H1 (cell line): ENCODE measurements at regions not wholly inside any gene's neighbourhood (a gene's known extent, or its start where the extent isn't known, plus 50 kb on each side); places are given as distances from the start of the nearest gene placed in this dataset.
"Not testable (repeated sequence)": the region's sequence is repeated elsewhere in the genome, so short reads cannot be mapped to it uniquely, and the experiment has no call there.

ENCODE experiments used
- CTCF ChIA-PET: fragments of 300-600 bp; sonication (Branson Sonifier 250); formaldehyde crosslinking; loops from one replicate; lab custom pipeline; 2021; ENCODE audit not compliant: partially characterized antibody; lab: Charles Lee
- POLR2A ChIA-PET: fragments of 300-600 bp; sonication (Branson Sonifier 250); formaldehyde crosslinking; loops from one replicate; lab custom pipeline; 2021; ENCODE audit warnings: inconsistent platforms; ENCODE audit not compliant: partially characterized antibody; lab: Charles Lee
- DNase-seq, 2 experiments: peaks; one replicate each; pipeline versions ENCODE4 v3.0.0 to v3.0.0-alpha.2; 2010 to 2022; ENCODE audit warnings: low spot score in 2 of 2, low read depth in 1 of 2, mixed read lengths in 1 of 2
- FAIRE-seq: peaks from 2 replicates; lab custom pipeline; 2011; peaks lifted over from hg19 to GRCh38; lab: Jason Lieb, UNC
- H2AFZ ChIP-seq: 2 replicates; pipeline ENCODE4 v1.8.1; 2012; ENCODE audit warnings: low read length, inconsistent platforms
- H2AK5ac ChIP-seq: 2 replicates; pipeline ENCODE4 v1.6.1; 2013; ENCODE audit warnings: low read depth, low read length
- H2BK120ac ChIP-seq: replicated peaks from 2 replicates; pipeline ENCODE3; 2013; ENCODE audit warnings: low read depth, low read length, inconsistent platforms
- H2BK12ac ChIP-seq: 2 replicates; pipeline ENCODE4 v1.6.1; 2013; ENCODE audit warnings: low read depth, low read length
- H2BK15ac ChIP-seq: 2 replicates; pipeline ENCODE4 v1.6.1; 2013; ENCODE audit warnings: low read length
- H2BK20ac ChIP-seq: 2 replicates; pipeline ENCODE4 v1.6.1; 2013; ENCODE audit warnings: low read length
- H2BK5ac ChIP-seq: 2 replicates; pipeline ENCODE4 v1.6.1; 2013; ENCODE audit warnings: low read depth, low read length
- H3K14ac ChIP-seq: 2 replicates; pipeline ENCODE4 v1.6.1; 2013; ENCODE audit warnings: inconsistent platforms; ENCODE audit not compliant: insufficient read length
- H3K18ac ChIP-seq: 2 replicates; pipeline ENCODE4 v1.6.1; 2013; ENCODE audit warnings: low read length; ENCODE audit errors: extremely low read depth
- H3K23ac ChIP-seq: 2 replicates; pipeline ENCODE4 v1.6.1; 2013; ENCODE audit warnings: inconsistent platforms; ENCODE audit not compliant: insufficient read length
- H3K23me2 ChIP-seq: 2 replicates; pipeline ENCODE4 v1.6.1; 2013; ENCODE audit warnings: low read depth, low read length
- H3K27ac ChIP-seq: 2 replicates; pipeline ENCODE4 v1.6.1; 2011; ENCODE audit warnings: low read depth, low read length, inconsistent platforms
- H3K27me3 ChIP-seq, 4 experiments: replicated peaks in 1 of 4; 1 replicate in 1 of 4; 2 replicates in 3 of 4; pipeline versions ENCODE4 v1.6.1 to v1.8.1; 2011 to 2013; ENCODE audit warnings: low read length in 3 of 4, mild to moderate bottlenecking in 3 of 4, inconsistent platforms in 2 of 4, mixed read lengths in 2 of 4, moderate library complexity in 1 of 4; ENCODE audit not compliant: control insufficient read depth in 3 of 4, insufficient read depth in 3 of 4; ENCODE audit errors: extremely low read depth in 1 of 4
- H3K36me3 ChIP-seq, 4 experiments: 2 replicates each; pipeline versions ENCODE4 v1.6.1 to v1.8.1; 2011 to 2013; ENCODE audit warnings: mild to moderate bottlenecking in 4 of 4, low read length in 3 of 4, moderate library complexity in 2 of 4, control low read depth in 1 of 4, inconsistent platforms in 1 of 4; ENCODE audit not compliant: insufficient read depth in 4 of 4, control insufficient read depth in 2 of 4
- H3K4ac ChIP-seq: replicated peaks from 2 replicates; pipeline ENCODE3; 2013; ENCODE audit warnings: low read length, low read depth, mixed read lengths, inconsistent platforms; ENCODE audit not compliant: insufficient read length
- H3K4me1 ChIP-seq, 4 experiments: replicated peaks in 1 of 4; 1 replicate in 1 of 4; 2 replicates in 3 of 4; pipeline versions ENCODE4 v1.6.1 to v1.8.1; 2011 to 2013; ENCODE audit warnings: low read length in 3 of 4, inconsistent platforms in 2 of 4, mixed read lengths in 1 of 4; ENCODE audit not compliant: insufficient read depth in 4 of 4, control insufficient read depth in 3 of 4
- H3K4me2 ChIP-seq, 2 experiments: 2 replicates each; pipeline versions ENCODE4 v1.6.1 to v1.8.1; 2011 to 2013; ENCODE audit warnings: low read depth in 2 of 2, low read length in 2 of 2, control low read depth in 1 of 2, inconsistent platforms in 1 of 2, mild to moderate bottlenecking in 1 of 2; ENCODE audit not compliant: insufficient read depth in 1 of 2
- H3K4me3 ChIP-seq, 4 experiments: fragments of 200-600, 300-600 bp in 1 of 4; sonication (generic), shearing (Covaris generic), sonication (Bioruptor Twin) in 1 of 4; 2 replicates each; pipeline versions ENCODE4 v1.5.1 to v1.8.1; 2011 to 2016; ENCODE audit warnings: low read length in 4 of 4, low read depth in 3 of 4, control low read depth in 2 of 4, inconsistent platforms in 2 of 4, mild to moderate bottlenecking in 2 of 4, mixed read lengths in 1 of 4, moderate library complexity in 1 of 4; ENCODE audit not compliant: insufficient read depth in 2 of 4; ENCODE audit errors: extremely low read depth in 1 of 4
- H3K56ac ChIP-seq: replicated peaks from 2 replicates; pipeline ENCODE3; 2013; ENCODE audit warnings: low read depth, mild to moderate bottlenecking, mixed read lengths, low read length, inconsistent platforms; ENCODE audit not compliant: insufficient read length
- H3K79me1 ChIP-seq: 2 replicates; pipeline ENCODE4 v1.6.1; 2013; ENCODE audit warnings: low read depth, low read length, control low read depth
- H3K79me2 ChIP-seq, 2 experiments: 2 replicates each; pipeline versions ENCODE4 v1.6.1 to v1.8.1; 2012 to 2013; ENCODE audit warnings: low read length in 2 of 2, mild to moderate bottlenecking in 2 of 2, inconsistent platforms in 1 of 2; ENCODE audit not compliant: insufficient read depth in 2 of 2, control insufficient read depth in 1 of 2
- H3K9ac ChIP-seq, 4 experiments: replicated peaks in 1 of 4; 1 replicate in 1 of 4; 2 replicates in 3 of 4; pipeline versions ENCODE4 v1.6.1 to v1.8.1; 2011 to 2013; ENCODE audit warnings: low read depth in 3 of 4, low read length in 3 of 4, control low read depth in 2 of 4, mild to moderate bottlenecking in 2 of 4, moderate library complexity in 2 of 4, inconsistent platforms in 1 of 4; ENCODE audit errors: extremely low read depth in 1 of 4
- H3K9me3 ChIP-seq, 2 experiments: 2 replicates each; pipeline versions ENCODE4 v1.6.1 to v1.8.1; 2012 to 2013; ENCODE audit warnings: mild to moderate bottlenecking in 2 of 2, moderate library complexity in 2 of 2, control low read depth in 1 of 2, inconsistent platforms in 1 of 2, low read depth in 1 of 2, low read length in 1 of 2, mixed read lengths in 1 of 2; ENCODE audit not compliant: insufficient read depth in 2 of 2
- H4K20me1 ChIP-seq, 2 experiments: replicated peaks in 1 of 2; 2 replicates each; pipeline versions ENCODE3 to v1.8.1; 2011 to 2013; ENCODE audit warnings: inconsistent platforms in 2 of 2, low read length in 2 of 2, mild to moderate bottlenecking in 1 of 2; ENCODE audit not compliant: insufficient read depth in 2 of 2, control insufficient read depth in 1 of 2
- H4K5ac ChIP-seq: 2 replicates; pipeline ENCODE4 v1.6.1; 2013; ENCODE audit warnings: low read length, low read depth, mixed read lengths, inconsistent platforms; ENCODE audit not compliant: insufficient read length
- H4K8ac ChIP-seq: 2 replicates; pipeline ENCODE4 v1.8.0; 2013; ENCODE audit warnings: mild to moderate bottlenecking, moderate library complexity, low read length, inconsistent platforms; ENCODE audit not compliant: insufficient read depth; ENCODE audit errors: extremely low read depth
- H4K91ac ChIP-seq: replicated peaks from 2 replicates; pipeline ENCODE3; 2013; ENCODE audit warnings: low read length, mixed read lengths, inconsistent platforms; ENCODE audit not compliant: insufficient read length
- WGBS, 2 experiments: shearing (Covaris generic) in 1 of 2; methylation state at CpG; one replicate each; pipeline versions ENCODE4 v1.1.6 to v1.1.7; 2013 to 2015; ENCODE audit warnings: low lambda C conversion rate in 2 of 2, mixed read lengths in 2 of 2, inconsistent platforms in 1 of 2, low coverage in 1 of 2, missing lambda C conversion rate in 1 of 2; ENCODE audit not compliant: insufficient replicate concordance in 2 of 2, insufficient coverage in 1 of 2, insufficient read length in 1 of 2; ENCODE audit errors: extremely low coverage in 1 of 2, missing lambda C conversion rate in 1 of 2; 5-methylcytosine and 5-hydroxymethylcytosine counted together

DNA sequence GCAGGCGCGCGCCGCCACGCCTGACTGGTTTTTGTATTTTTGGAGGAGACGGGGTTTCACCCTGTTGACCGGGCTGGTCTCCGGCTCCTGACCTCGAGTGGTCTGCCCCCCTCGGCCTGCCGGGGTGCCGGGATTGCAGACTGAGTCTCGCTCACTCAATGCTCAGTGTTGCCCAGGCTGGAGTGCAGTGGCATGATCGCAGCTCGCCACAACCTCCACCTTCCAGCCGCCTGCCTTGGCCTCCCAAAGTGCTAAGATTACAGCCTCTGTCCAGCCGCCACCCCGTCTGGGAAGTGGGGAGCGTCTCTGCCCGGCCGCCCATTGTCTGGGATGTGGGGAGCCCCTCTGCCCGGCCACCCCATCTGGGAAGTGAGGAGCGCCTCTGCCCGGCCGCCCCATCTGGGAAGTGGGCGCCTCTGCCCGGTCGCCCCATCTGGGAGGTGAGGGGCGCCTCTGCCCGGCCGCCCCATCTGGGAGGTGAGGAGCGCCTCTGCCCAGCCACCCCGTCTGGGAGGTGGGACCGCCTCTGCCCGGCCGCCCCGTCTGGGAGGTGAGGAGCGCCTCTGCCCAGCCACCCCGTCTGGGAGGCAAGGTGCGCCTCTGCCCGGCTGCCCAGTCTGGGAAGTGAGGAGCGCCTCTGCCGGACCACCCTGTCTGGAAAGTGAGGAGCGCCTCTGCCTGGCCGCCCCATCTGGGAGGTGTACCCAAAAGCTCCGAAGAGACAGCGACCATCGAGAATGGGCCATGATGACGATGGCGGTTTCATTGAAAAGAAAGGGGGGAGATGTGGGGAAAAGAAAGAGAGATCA, 187.7 kb upstream of the OR13F1 start:
- H3K9ac ChIP-seq, H2BK120ac ChIP-seq, H4K91ac ChIP-seq, H4K5ac ChIP-seq, H2BK20ac ChIP-seq, H3K56ac ChIP-seq, H3K4ac ChIP-seq, H3K18ac ChIP-seq, H3K4me1 ChIP-seq, H2BK12ac ChIP-seq, H3K36me3 ChIP-seq, H2BK5ac ChIP-seq, FAIRE-seq, H3K23ac ChIP-seq, H3K79me1 ChIP-seq, DNase-seq, H2BK15ac ChIP-seq, H4K20me1 ChIP-seq, H3K79me2 ChIP-seq, H2AFZ ChIP-seq, CTCF ChIA-PET, H3K23me2 ChIP-seq, H4K8ac ChIP-seq, H3K4me3 ChIP-seq, H2AK5ac ChIP-seq, H3K4me2 ChIP-seq, H3K14ac ChIP-seq, H3K27me3 ChIP-seq, POLR2A ChIA-PET, H3K27ac ChIP-seq: not testable (repeated sequence)
- 93% methylated on average over 32 of the region's 50 CpGs; no CpG with 5 or more reads in 1 of the 2 experiments for WGBS, 2 experiments
- peaks cover 3 to 15% of the 10 kb centered on the region in 2 experiments; a peak in 3 of 4 replicates for H3K9me3 ChIP-seq
